IMR-90 (cell line): ENCODE measurements at regions not wholly inside any gene's neighbourhood (a gene's known extent, or its start where the extent isn't known, plus 50 kb on each side); places are given as distances from the start of the nearest gene placed in this dataset.

ENCODE experiments used
- BHLHE40 ChIP-seq: fragments of 150-350 bp; IDR thresholded peaks from 2 replicates; pipeline ENCODE4 v1.6.1; 2016; ENCODE audit warnings: mild to moderate bottlenecking, low read depth, low read length
- CEBPB ChIP-seq: IDR thresholded peaks from 2 replicates; pipeline ENCODE4 v1.6.1; 2012; ENCODE audit warnings: low read depth, low read length, improper control_type of control experiment
- CTCF ChIP-seq: conservative IDR thresholded peaks from 2 replicates; pipeline ENCODE4 v1.5.1; 2012; ENCODE audit warnings: mild to moderate bottlenecking, low read depth, low read length, improper control_type of control experiment
- ELK1 ChIP-seq: fragments of 150-350 bp; IDR thresholded peaks from 2 replicates; pipeline ENCODE4 v1.6.1; 2016; ENCODE audit warnings: low read depth, mild to moderate bottlenecking, low read length, moderate library complexity, borderline replicate concordance
- MAZ ChIP-seq: IDR thresholded peaks from 2 replicates; pipeline ENCODE4 v1.6.1; 2012; ENCODE audit warnings: low read depth, mild to moderate bottlenecking, low read length, improper control_type of control experiment, moderate library complexity, borderline replicate concordance
- MXI1 ChIP-seq: IDR thresholded peaks from 2 replicates; pipeline ENCODE4 v1.6.1; 2012; ENCODE audit warnings: low read depth, mild to moderate bottlenecking, low read length, moderate library complexity, borderline replicate concordance
- NFE2L2 ChIP-seq: fragments of 150-350 bp; IDR thresholded peaks from 2 replicates; pipeline ENCODE4 v1.6.1; 2016; ENCODE audit warnings: low read depth, mild to moderate bottlenecking, low read length
- POLR2A ChIP-seq: IDR thresholded peaks from 2 replicates; pipeline ENCODE4 v1.6.1; 2012; ENCODE audit warnings: mild to moderate bottlenecking, low read depth, low read length
- RAD21 ChIP-seq: IDR thresholded peaks from 2 replicates; pipeline ENCODE4 v1.6.1; 2012; ENCODE audit warnings: low read length, improper control_type of control experiment
- RCOR1 ChIP-seq: IDR thresholded peaks from 2 replicates; pipeline ENCODE4 v1.6.1; 2012; ENCODE audit warnings: mild to moderate bottlenecking, low read length, improper control_type of control experiment; ENCODE audit not compliant: insufficient replicate concordance
- RFX5 ChIP-seq: IDR thresholded peaks from 2 replicates; pipeline ENCODE4 v1.8.0; 2012; ENCODE audit warnings: low read depth, mild to moderate bottlenecking, low read length, moderate library complexity
- SMC3 ChIP-seq: fragments of 150-350 bp; IDR thresholded peaks from 2 replicates; pipeline ENCODE4 v1.6.1; 2016; ENCODE audit warnings: low read depth, mild to moderate bottlenecking, antibody characterized with exemption, low read length, moderate library complexity
- USF2 ChIP-seq: fragments of 150-350 bp; IDR thresholded peaks from 2 replicates; pipeline ENCODE4 v1.6.1; 2017; ENCODE audit warnings: mild to moderate bottlenecking, antibody characterized with exemption, low read length, low read depth

GRCh38 chr9:71183251-71183650 is 61.8 kb upstream of the TRPM3 start:
- TF ChIP-seq MXI1 (no peak), RCOR1 (no peak), POLR2A (no peak), CTCF (no peak), SMC3 (no peak), ELK1 (no peak), USF2 (no peak), BHLHE40 (no peak), RAD21 (no peak), MAZ (no peak), NFE2L2 (no peak), CEBPB (no peak), RFX5 (no peak)
